ENCODE measurements at regions not wholly inside any gene's neighbourhood (a gene's known extent, or its start where the extent isn't known, plus 50 kb on each side); places are given as distances from the start of the nearest gene placed in this dataset.
"Not testable (repeated sequence)": the region's sequence is repeated elsewhere in the genome, so short reads cannot be mapped to it uniquely, and the experiment has no call there.

DNA sequence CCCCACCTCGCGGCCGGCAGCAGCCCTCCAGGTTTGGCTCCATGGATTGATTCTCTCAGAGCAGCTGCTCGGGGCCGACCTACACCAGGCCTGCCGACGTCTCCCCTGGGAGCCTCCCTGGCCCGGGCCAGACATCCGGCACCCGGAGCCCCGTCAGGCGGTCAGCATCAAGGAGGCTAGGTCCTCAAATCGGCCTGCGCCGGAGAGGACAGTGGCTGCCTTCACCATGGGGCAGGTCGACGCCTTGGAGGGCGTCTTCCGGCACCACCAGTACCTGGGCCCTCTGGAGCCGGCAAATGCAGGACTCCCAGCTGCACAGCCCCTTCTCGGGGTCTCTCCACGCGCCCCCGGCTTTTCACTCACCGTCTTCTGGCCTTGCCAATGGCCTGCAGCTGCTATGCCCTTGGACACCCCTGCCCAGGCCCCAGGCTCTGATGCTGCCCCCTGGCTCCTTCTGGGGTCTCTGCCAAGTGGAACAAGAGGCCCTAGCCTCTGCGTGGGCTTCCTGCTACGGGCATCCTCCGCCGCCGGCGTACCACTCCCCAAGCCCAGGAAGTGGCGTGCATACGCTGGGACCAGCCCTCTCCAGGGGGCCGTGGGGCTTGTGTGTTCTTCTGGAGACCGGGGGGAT, 341.8 kb downstream of the MAGEB5 start:
- Histone ChIP-seq H3K4me3 (no peak overlapping the region), H3K27me3 (ENCODE audit: low read depth) (no peaks in the 10 kb centered on the region), H3K36me3 (no peaks in the 10 kb centered on the region), H3K27ac (replicated peaks) (no peak overlapping the region), H3K9me3 (replicated peaks) (no peaks in the 10 kb centered on the region), H3K4me1 (no peaks in the 10 kb centered on the region)
- intact Hi-C loops (cut with micrococcal nuclease), result no loop called here
- DNase-seq, result no peak
- TF ChIP-seq, protein P1, sequence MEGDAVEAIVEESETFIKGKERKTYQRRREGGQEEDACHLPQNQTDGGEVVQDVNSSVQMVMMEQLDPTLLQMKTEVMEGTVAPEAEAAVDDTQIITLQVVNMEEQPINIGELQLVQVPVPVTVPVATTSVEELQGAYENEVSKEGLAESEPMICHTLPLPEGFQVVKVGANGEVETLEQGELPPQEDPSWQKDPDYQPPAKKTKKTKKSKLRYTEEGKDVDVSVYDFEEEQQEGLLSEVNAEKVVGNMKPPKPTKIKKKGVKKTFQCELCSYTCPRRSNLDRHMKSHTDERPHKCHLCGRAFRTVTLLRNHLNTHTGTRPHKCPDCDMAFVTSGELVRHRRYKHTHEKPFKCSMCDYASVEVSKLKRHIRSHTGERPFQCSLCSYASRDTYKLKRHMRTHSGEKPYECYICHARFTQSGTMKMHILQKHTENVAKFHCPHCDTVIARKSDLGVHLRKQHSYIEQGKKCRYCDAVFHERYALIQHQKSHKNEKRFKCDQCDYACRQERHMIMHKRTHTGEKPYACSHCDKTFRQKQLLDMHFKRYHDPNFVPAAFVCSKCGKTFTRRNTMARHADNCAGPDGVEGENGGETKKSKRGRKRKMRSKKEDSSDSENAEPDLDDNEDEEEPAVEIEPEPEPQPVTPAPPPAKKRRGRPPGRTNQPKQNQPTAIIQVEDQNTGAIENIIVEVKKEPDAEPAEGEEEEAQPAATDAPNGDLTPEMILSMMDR (IDR thresholded peaks at IDR 0.05; ENCODE audit: borderline replicate concordance), result no peak

DNA sequence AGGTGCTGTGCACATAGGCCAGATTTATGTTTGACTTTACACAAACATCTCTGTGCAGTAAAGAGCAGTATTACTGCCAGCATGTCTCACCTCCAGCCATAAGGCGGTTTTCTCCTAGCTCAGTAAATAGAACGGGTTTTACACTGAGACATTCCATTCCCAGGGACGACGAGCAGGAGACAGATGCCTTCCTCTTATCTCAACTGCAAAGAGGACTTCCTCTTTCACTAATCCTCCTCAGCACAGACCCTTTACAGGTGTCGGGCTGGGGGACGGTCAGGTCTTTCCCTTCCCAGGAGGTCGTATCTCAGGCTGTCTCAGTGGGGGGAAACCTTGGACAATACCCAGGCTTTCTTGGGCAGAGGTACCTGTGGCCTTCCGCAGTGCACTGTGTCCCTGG, 309.8 kb downstream of the MAGEB5 start:
- DNase-seq; H3K36me3 ChIP-seq; H3K4me3 ChIP-seq; intact Hi-C loops (cut with micrococcal nuclease); H3K27me3 ChIP-seq (ENCODE audit: low read depth); H3K27ac ChIP-seq (replicated peaks); H3K4me1 ChIP-seq; H3K9me3 ChIP-seq (replicated peaks): not testable (repeated sequence)

- Histone ChIP-seq H3K27ac (replicated peaks) (no peak overlapping the region), H3K36me3 (no peaks in the 10 kb centered on the region), H3K9me3 (replicated peaks) (no peaks in the 10 kb centered on the region), H3K4me3 (no peak overlapping the region), H3K4me1 (no peaks in the 10 kb centered on the region), H3K27me3 (ENCODE audit: low read depth) (no peaks in the 10 kb centered on the region)
- no peak for DNase-seq
- TF ChIP-seq, protein P1 (IDR thresholded peaks at IDR 0.05; ENCODE audit: borderline replicate concordance), result no peak
- intact Hi-C loops (cut with micrococcal nuclease), result no loop called here
Measured at GRCh38 chrX:26522501-26522900, 306.5 kb downstream of the MAGEB5 start.

DNA sequence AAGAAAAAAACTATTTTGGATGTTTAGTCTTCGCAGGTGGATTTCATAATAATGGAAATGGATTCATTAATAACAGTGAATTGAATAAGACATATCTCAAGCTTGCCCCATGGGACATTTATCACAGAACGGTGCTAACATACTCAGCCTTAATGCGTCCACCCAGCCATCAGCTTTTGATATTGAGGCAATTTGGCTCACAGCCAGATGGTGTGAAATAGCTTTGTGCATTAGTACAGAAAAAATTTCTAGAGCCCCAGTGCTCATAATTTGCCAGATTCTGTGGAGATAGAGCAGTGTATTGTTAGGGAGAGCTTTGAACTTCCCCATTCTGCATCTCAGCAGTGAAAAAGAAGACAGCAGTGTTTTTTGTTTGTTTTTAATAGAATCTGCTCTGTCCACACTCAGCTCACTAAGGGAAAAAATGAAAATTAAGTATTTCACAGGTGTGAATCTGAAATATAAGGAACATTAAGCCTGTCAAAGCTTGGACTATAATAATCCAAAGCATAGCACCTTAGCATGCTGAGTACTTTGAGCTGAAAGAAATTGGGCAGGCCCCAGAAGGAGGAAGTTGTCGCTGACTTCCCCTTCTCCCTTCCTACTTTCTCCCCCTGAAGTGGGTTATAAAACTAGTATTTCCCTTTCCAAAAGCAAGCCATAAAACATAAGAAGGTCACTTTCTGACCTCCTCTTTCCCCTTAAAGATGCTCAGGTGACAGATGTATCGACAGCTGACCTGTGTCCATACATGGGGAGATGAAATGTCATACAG, 295.8 kb downstream of the MAGEB5 start:
- no peaks in the 10 kb centered on the region for H3K9me3 ChIP-seq (replicated peaks)
- H3K27ac ChIP-seq (replicated peaks), result no peak overlapping the region
- H3K4me1 ChIP-seq, result no peaks in the 10 kb centered on the region
- no peak for DNase-seq
- TF ChIP-seq, protein P1 (IDR thresholded peaks at IDR 0.05; ENCODE audit: borderline replicate concordance), result no peak
- no peak overlapping the region for H3K4me3 ChIP-seq
- intact Hi-C loops (cut with micrococcal nuclease), result no loop called here
- H3K36me3 ChIP-seq, result no peaks in the 10 kb centered on the region
- no peaks in the 10 kb centered on the region for H3K27me3 ChIP-seq (ENCODE audit: low read depth)

DNA sequence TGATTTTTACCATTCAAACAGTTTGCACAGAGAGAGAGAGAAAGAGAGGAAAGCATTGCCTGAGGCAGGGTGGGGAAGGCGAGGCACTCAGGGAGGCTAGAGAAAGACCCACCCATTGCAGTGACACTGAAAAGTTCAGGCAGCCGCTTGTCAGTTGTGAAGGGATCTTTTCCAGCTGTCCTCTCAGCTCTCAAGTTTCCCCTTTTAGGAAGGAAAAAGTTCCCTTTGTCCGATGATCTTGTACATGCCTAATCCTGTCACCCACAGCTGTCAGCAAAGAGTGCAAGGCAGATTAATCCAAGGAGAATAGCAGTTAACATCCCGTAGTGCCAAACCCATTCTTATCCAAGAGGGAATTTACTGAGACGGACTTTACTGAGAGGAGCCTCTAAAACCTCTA, 255.0 kb downstream of the MAGEB5 start:
- H3K27me3 ChIP-seq (ENCODE audit: low read depth), result no peaks in the 10 kb centered on the region
- H3K4me3 ChIP-seq, result no peak overlapping the region
- no peak for DNase-seq
- H3K36me3 ChIP-seq, result no peaks in the 10 kb centered on the region
- TF ChIP-seq, protein P1 (IDR thresholded peaks at IDR 0.05; ENCODE audit: borderline replicate concordance), result no peak
- no peaks in the 10 kb centered on the region for H3K4me1 ChIP-seq
- no peak overlapping the region for H3K27ac ChIP-seq (replicated peaks)
- intact Hi-C loops (cut with micrococcal nuclease), result no loop called here
- no peaks in the 10 kb centered on the region for H3K9me3 ChIP-seq (replicated peaks)

GRCh38 chrX:26466387-26466786, 250.4 kb downstream of the MAGEB5 start:
- intact Hi-C loops (cut with micrococcal nuclease), result no loop called here
- H3K27ac ChIP-seq (replicated peaks), result no peak overlapping the region
- no peaks in the 10 kb centered on the region for H3K4me1 ChIP-seq
- no peaks in the 10 kb centered on the region for H3K27me3 ChIP-seq (ENCODE audit: low read depth)
- no peaks in the 10 kb centered on the region for H3K36me3 ChIP-seq
- no peak for DNase-seq
- H3K9me3 ChIP-seq (replicated peaks), result no peaks in the 10 kb centered on the region
- TF ChIP-seq, protein P1 (IDR thresholded peaks at IDR 0.05; ENCODE audit: borderline replicate concordance), result no peak
- no peak overlapping the region for H3K4me3 ChIP-seq

Measured in left ventricle myocardium inferior (tissue), 1 donor.